Myocyte (in vitro differentiated cells): ENCODE measurements at regions not wholly inside any gene's neighbourhood (a gene's known extent, or its start where the extent isn't known, plus 50 kb on each side); places are given as distances from the start of the nearest gene placed in this dataset.
A peak's percentile ranks its signal among the peaks of the same experiment; 100 is the strongest.
"Not testable (repeated sequence)": the region's sequence is repeated elsewhere in the genome, so short reads cannot be mapped to it uniquely, and the experiment has no call there.

Experiments used
- DNase-seq: peaks from one replicate; pipeline ENCODE4 v3.0.0-alpha.2; 2012; ENCODE audit warnings: low read depth

- DNase-seq = peak; percentile 27
Observed at GRCh38 chr3:89923921-89924610, 816.6 kb downstream of the EPHA3 start.

- DNase-seq = no peak
Observed at GRCh38 chr3:89925976-89926375, 818.6 kb downstream of the EPHA3 start.

- DNase-seq = no peak
Observed at GRCh38 chr3:89932882-89933281, 825.5 kb downstream of the EPHA3 start.

GRCh38 chr3:89944461-89944860 lies 837.0 kb downstream of the EPHA3 start:
- DNase-seq = not testable (repeated sequence)

GRCh38 chr3:89946884-89947283 lies 839.5 kb downstream of the EPHA3 start:
- peak; percentile 32 for DNase-seq

GRCh38 chr3:89947337-89947954 lies 840.0 kb downstream of the EPHA3 start:
- peak; percentile 30 for DNase-seq

- peak; percentile 17 for DNase-seq
Observed at GRCh38 chr3:89948008-89948407, 840.6 kb downstream of the EPHA3 start.

GRCh38 chr3:89950772-89951171 lies 843.4 kb downstream of the EPHA3 start:
- DNase-seq = no peak

- DNase-seq = no peak
Observed at GRCh38 chr3:89954137-89954536, 846.7 kb downstream of the EPHA3 start.

GRCh38 chr3:89955156-89955555 lies 847.7 kb downstream of the EPHA3 start:
- no peak for DNase-seq

GRCh38 chr3:89957451-89957850 lies 850.0 kb downstream of the EPHA3 start:
- DNase-seq = peak; percentile 56

- DNase-seq = not testable (repeated sequence)
Observed at GRCh38 chr3:89958163-89958562, 850.7 kb downstream of the EPHA3 start.

- DNase-seq = peak; percentile 23
Observed at GRCh38 chr3:89964347-89964746, 856.9 kb downstream of the EPHA3 start.

- DNase-seq = no peak
Observed at GRCh38 chr3:89966877-89967665, 859.6 kb downstream of the EPHA3 start.

GRCh38 chr3:89971329-89971728 lies 863.9 kb downstream of the EPHA3 start:
- DNase-seq = no peak

- no peak for DNase-seq
Observed at GRCh38 chr3:89973156-89973555, 865.7 kb downstream of the EPHA3 start.

- DNase-seq = no peak
Observed at GRCh38 chr3:89974903-89975519, 867.6 kb downstream of the EPHA3 start.

- DNase-seq = no peak
Observed at GRCh38 chr3:89983449-89983848, 876.0 kb downstream of the EPHA3 start.

GRCh38 chr3:90005281-90005847 lies 897.9 kb downstream of the EPHA3 start:
- DNase-seq = no peak

- peak; percentile 75 for DNase-seq
Observed at GRCh38 chr3:90007778-90008499, 900.5 kb downstream of the EPHA3 start.

- DNase-seq = peak; percentile 44
Observed at GRCh38 chr3:90010341-90010740, 902.9 kb downstream of the EPHA3 start.
